ENCODE measurements at regions not wholly inside any gene's neighbourhood (a gene's known extent, or its start where the extent isn't known, plus 50 kb on each side); places are given as distances from the start of the nearest gene placed in this dataset.
"Not testable (repeated sequence)": the region's sequence is repeated elsewhere in the genome, so short reads cannot be mapped to it uniquely, and the experiment has no call there.

- no peak for DNase-seq (ENCODE audit: low read depth)
Observed at GRCh38 chr6:121876721-121877120, 441.3 kb downstream of the GJA1 start.

GRCh38 chr6:121879149-121879548 lies 443.7 kb downstream of the GJA1 start:
- no peak for DNase-seq (ENCODE audit: low read depth)

- DNase-seq (ENCODE audit: low read depth), result no peak
Observed at GRCh38 chr6:121880831-121881230, 445.4 kb downstream of the GJA1 start.

GRCh38 chr6:121881974-121882667 lies 446.7 kb downstream of the GJA1 start:
- peak; percentile 74 for DNase-seq (ENCODE audit: low read depth)

GRCh38 chr6:121884091-121884490 lies 448.6 kb downstream of the GJA1 start:
- DNase-seq (ENCODE audit: low read depth), result no peak

GRCh38 chr6:121884620-121885019 lies 449.2 kb downstream of the GJA1 start:
- no peak for DNase-seq (ENCODE audit: low read depth)

- DNase-seq (ENCODE audit: low read depth), result no peak
Observed at GRCh38 chr6:121885399-121886152, 450.1 kb downstream of the GJA1 start.

- DNase-seq (ENCODE audit: low read depth), result no peak
Observed at GRCh38 chr6:121886223-121886830, 450.9 kb downstream of the GJA1 start.

GRCh38 chr6:121887724-121888123 lies 452.3 kb downstream of the GJA1 start:
- DNase-seq (ENCODE audit: low read depth), result no peak

GRCh38 chr6:121890307-121890910 lies 455.0 kb downstream of the GJA1 start:
- no peak for DNase-seq (ENCODE audit: low read depth)

- DNase-seq (ENCODE audit: low read depth), result not testable (repeated sequence)
Observed at GRCh38 chr6:121895731-121896130, 460.3 kb downstream of the GJA1 start.

GRCh38 chr6:121896363-121896762 lies 460.9 kb downstream of the GJA1 start:
- DNase-seq (ENCODE audit: low read depth), result no peak

GRCh38 chr6:121896771-121897170 lies 461.3 kb downstream of the GJA1 start:
- no peak for DNase-seq (ENCODE audit: low read depth)

- DNase-seq (ENCODE audit: low read depth), result no peak
Observed at GRCh38 chr6:121897337-121897760, 461.9 kb downstream of the GJA1 start.

- no peak for DNase-seq (ENCODE audit: low read depth)
Observed at GRCh38 chr6:121901432-121901831, 466.0 kb downstream of the GJA1 start.

GRCh38 chr6:121904559-121904958 lies 469.1 kb downstream of the GJA1 start:
- DNase-seq (ENCODE audit: low read depth), result no peak

GRCh38 chr6:121912905-121913304 lies 477.5 kb downstream of the GJA1 start:
- DNase-seq (ENCODE audit: low read depth), result no peak

- no peak for DNase-seq (ENCODE audit: low read depth)
Observed at GRCh38 chr6:121917263-121917829, 481.9 kb downstream of the GJA1 start.

- DNase-seq (ENCODE audit: low read depth), result no peak
Observed at GRCh38 chr6:121917834-121918559, 481.5 kb upstream of the HSF2 start.

- DNase-seq (ENCODE audit: low read depth), result no peak
Observed at GRCh38 chr6:121920616-121921015, 478.8 kb upstream of the HSF2 start.

GRCh38 chr6:121925024-121925423 lies 474.4 kb upstream of the HSF2 start:
- DNase-seq (ENCODE audit: low read depth), result no peak

All from non-pigmented ciliary epithelial cell (primary cell).